Muscle layer of colon (tissue), 2 donors: ENCODE measurements at regions not wholly inside any gene's neighbourhood (a gene's known extent, or its start where the extent isn't known, plus 50 kb on each side); places are given as distances from the start of the nearest gene placed in this dataset.
"Not testable (repeated sequence)": the region's sequence is repeated elsewhere in the genome, so short reads cannot be mapped to it uniquely, and the experiment has no call there.

Experiments
- H3K27ac ChIP-seq: one replicate; pipeline ENCODE4 v1.7.0; 2013; ENCODE audit warnings: low read depth, mild to moderate bottlenecking, low read length, moderate library complexity
- H3K27me3 ChIP-seq, 2 donors: one replicate each; pipeline ENCODE4 v1.7.0; 2013; ENCODE audit warnings: low read length in 2 of 2, mild to moderate bottlenecking in 2 of 2; ENCODE audit not compliant: insufficient read depth in 2 of 2, control insufficient read depth in 1 of 2
- H3K36me3 ChIP-seq: one replicate; pipeline ENCODE4 v1.7.0; 2013; ENCODE audit warnings: mild to moderate bottlenecking, low read length; ENCODE audit not compliant: insufficient read depth
- H3K4me1 ChIP-seq: one replicate; pipeline ENCODE4 v1.7.0; 2013; ENCODE audit warnings: mild to moderate bottlenecking, low read length; ENCODE audit not compliant: insufficient read depth
- H3K4me3 ChIP-seq, 2 donors: one replicate each; pipeline ENCODE4 v1.7.0; 2013; ENCODE audit warnings: low read length in 2 of 2, low read depth in 1 of 2, mild to moderate bottlenecking in 1 of 2, moderate library complexity in 1 of 2
- H3K9ac ChIP-seq: one replicate; pipeline ENCODE4 v1.7.0; 2013; ENCODE audit warnings: low read length
- H3K9me3 ChIP-seq: one replicate; pipeline ENCODE4 v1.7.0; 2013; ENCODE audit warnings: mild to moderate bottlenecking, low read length
- donor health status: abdominal sarcoma.
- donor health status: Adenocarcinoma of cecum.

DNA sequence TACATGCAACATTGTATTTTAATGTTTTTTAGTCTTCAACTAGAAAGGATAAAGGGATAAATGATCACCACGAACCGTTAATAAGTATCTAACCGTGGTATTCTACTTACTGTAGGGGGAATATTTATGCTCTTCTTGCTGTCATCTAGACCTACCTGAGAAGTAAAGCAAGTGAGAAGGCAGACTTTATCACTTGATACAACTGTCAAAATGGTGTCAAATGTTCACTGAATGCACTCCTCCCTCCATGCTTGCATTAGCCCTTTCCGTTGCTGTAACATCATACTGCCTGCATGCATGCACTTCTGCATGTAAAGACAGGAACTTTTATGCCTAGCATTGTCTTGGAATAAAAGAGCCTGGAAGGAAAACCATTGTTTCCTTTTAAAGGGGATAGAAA lies 298.6 kb upstream of the PMFBP1 start:
- Histone ChIP-seq H3K9ac (no peak overlapping the region), H3K4me3 (no peak overlapping the region), H3K36me3 (no peaks in the 10 kb centered on the region), H3K4me1 (no peaks in the 10 kb centered on the region), H3K27me3 (no peaks in the 10 kb centered on the region), H3K9me3 (no peaks in the 10 kb centered on the region), H3K27ac (no peak overlapping the region)

DNA sequence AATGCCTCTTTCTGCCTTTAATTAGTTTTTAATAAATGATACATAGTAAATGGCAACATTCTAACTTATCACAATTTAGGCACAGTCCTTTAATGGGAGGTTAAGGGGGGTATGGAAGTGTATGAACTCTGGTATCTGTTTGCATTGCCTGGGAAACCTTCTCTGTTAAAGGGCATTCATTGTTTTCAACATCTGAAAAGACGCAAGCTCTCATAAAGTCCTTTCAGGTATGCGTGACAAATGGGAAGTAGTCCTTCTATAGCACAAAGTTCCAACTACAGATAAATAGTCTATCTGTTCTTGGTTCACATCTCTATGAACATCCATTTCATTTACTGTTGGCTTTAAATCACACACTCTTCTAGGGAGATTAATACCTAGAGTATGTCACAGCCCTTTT lies 298.0 kb upstream of the PMFBP1 start:
- H3K36me3 ChIP-seq = no peaks in the 10 kb centered on the region
- no peak overlapping the region for H3K4me3 ChIP-seq
- no peak overlapping the region for H3K27ac ChIP-seq
- H3K27me3 ChIP-seq = no peaks in the 10 kb centered on the region
- no peak overlapping the region for H3K9ac ChIP-seq
- H3K4me1 ChIP-seq = no peaks in the 10 kb centered on the region
- H3K9me3 ChIP-seq = no peaks in the 10 kb centered on the region

DNA sequence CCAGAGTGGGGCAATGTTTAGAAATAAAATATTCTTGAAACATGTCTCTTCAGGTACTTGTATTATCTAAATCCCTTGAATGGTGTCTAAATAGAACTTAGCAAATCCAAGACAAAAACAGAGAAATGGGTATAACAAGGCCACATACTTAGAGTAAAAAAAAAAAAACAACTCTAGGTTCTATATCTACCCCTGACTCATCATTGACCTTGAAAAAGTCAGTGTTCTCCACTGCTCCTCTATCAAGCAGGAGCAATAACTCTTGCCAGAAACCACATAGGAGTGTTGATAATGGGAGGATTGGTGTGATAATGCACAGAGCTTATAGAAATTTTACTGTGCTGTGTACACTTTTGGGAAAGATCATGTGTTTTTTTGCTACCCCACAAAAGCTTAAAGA lies 296.6 kb upstream of the PMFBP1 start:
- Histone ChIP-seq H3K9ac (no peak overlapping the region), H3K36me3 (no peaks in the 10 kb centered on the region), H3K4me1 (no peaks in the 10 kb centered on the region), H3K27me3 (no peaks in the 10 kb centered on the region), H3K9me3 (no peaks in the 10 kb centered on the region), H3K27ac (no peak overlapping the region), H3K4me3 (no peak overlapping the region)

DNA sequence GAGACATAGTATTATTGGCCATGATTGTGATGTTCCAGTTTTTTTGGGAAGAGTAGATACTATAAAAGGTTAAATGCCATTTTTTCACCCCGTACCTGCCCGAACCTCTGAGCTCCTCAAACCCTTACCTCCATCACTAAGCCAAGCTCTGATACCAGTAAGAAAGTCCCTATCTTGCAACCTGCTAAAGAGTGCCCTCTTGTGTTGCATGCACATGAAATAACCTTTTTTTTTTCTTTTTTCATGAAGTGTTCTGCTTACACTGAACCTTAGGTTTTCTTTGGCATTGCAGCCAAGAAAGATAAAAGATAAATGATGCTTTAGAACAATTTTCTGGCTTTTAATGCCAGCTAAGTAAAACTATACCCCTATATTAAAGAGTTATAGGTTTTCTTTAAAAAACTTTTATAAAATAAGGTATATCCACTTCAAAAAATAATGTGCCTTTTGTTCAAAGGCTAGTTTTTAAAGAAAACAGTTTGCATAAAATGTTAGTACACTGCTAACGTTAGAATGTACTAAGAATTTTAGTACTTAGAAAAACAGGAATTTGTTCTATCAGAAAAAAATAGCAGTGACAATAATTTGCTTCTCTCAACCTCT lies 295.3 kb upstream of the PMFBP1 start:
- Histone ChIP-seq H3K4me1 (no peaks in the 10 kb centered on the region), H3K9ac (no peak overlapping the region), H3K36me3 (no peaks in the 10 kb centered on the region), H3K27me3 (no peaks in the 10 kb centered on the region), H3K9me3 (no peaks in the 10 kb centered on the region), H3K27ac (no peak overlapping the region), H3K4me3 (no peak overlapping the region)

DNA sequence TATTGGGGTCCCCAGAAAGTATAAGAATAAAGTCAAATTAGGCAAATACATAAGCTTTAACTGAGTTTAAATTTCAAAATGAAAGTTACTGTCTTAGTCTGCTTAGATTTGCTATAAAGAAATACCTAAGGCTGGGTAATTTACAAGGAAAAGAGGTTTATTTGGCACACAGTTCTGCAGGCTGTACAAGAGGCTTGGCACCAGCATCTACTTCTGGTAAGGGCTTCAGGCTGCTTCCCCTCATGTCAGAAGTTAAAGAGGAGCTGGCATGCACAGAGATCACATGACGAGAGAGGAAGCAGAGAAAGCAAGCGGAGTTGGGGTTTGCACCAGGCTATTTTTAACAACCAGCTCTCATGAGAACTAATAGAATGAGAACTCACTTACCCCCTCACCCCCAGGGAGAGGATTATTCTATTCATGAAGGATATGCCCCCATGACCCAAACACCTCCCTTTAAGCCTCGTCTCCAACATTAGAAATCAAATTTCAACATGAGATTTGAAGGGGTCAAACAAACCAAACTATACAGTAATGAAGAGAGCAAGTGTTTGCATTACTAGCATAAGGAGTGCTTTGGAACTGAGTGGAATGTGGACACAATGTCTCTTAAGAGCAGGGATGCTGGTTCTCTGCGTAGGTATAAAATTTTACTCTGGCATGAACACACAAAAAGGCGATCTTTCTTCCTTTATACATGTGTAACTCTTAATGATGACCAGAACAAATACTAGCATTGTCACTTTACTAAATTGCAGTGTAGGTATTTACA lies 292.8 kb upstream of the PMFBP1 start:
- no peaks in the 10 kb centered on the region for H3K27me3 ChIP-seq
- H3K4me3 ChIP-seq = no peak overlapping the region
- no peak overlapping the region for H3K27ac ChIP-seq
- no peak overlapping the region for H3K9ac ChIP-seq
- H3K36me3 ChIP-seq = no peaks in the 10 kb centered on the region
- H3K9me3 ChIP-seq = no peaks in the 10 kb centered on the region
- no peaks in the 10 kb centered on the region for H3K4me1 ChIP-seq

DNA sequence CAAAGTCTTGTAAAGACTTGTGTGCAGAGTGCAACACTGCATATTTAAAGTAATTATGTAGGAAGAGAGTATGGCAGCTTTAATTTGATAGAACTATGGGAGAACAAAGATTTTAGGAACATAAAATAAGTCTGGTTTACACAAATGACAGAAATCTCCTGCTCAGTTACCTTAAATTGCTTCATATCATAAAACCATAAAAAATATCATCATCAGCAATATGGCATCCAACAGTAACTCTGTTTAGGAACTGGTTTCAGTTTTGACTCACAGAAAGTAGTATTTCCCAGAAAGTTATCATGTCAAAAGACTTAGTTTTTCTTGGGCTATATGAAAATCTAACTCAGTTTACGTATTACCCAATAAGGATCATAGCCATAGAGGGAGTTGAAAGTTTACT lies 292.1 kb upstream of the PMFBP1 start:
- Histone ChIP-seq H3K9me3 (no peaks in the 10 kb centered on the region), H3K27me3 (no peaks in the 10 kb centered on the region), H3K9ac (no peak overlapping the region), H3K4me1 (no peaks in the 10 kb centered on the region), H3K36me3 (no peaks in the 10 kb centered on the region), H3K27ac (no peak overlapping the region), H3K4me3 (no peak overlapping the region)

DNA sequence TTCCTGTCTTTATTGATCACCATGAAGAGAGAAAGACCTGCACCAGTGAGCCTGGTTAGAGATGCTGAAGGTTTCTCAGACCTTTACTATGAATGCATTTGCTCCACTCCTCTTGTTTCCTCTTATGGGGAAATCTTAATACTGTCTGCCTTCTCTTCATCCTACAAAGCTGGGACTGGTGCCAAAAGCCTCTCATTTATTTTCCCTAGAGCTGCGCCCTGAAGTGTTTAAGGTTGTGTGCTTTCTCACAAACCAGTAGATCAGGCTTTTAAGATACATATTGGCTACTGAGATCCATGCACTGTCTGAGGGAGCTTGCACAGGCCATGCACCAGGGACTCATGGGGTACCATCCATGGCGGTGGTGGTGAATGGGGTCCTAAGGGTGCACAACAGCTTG lies 286.1 kb upstream of the PMFBP1 start:
- Histone ChIP-seq H3K36me3 (no peaks in the 10 kb centered on the region), H3K4me1 (no peaks in the 10 kb centered on the region), H3K27ac (no peak overlapping the region), H3K27me3 (no peaks in the 10 kb centered on the region), H3K4me3 (no peak overlapping the region), H3K9ac (no peak overlapping the region), H3K9me3 (no peaks in the 10 kb centered on the region)

DNA sequence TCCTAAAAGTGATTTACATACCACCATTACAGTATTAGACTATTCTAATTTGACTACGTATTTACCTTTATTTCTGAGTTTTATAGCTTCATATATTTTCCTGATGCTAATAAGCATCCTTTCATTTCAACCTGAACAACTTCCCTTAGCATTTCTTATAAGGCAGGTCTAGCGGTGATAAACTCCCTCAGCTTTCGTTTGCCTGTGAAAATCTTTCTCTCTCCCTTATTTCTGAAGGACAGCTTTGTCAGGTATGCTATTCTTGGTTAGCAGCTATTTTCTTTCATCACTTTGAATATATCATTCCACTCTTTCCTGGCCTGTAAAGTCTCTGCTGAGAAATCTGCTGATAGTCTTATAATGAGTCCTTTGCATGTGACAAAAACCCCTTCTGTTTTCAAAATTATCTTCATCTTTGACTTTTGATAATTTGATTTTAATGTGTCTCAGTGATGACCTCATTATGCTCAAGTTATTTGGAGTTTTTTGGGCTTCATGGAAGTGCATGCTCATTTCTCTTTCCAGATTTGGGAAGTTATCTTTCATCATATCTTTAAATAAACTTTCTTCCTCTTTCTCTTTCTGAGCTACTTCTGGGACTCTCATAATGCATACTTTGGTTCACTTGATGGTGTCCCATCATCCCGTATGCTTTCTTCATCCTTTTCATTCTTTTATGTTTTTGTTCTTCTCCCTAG lies 285.4 kb upstream of the PMFBP1 start:
- Histone ChIP-seq H3K9ac (no peak overlapping the region), H3K4me1 (no peaks in the 10 kb centered on the region), H3K36me3 (no peaks in the 10 kb centered on the region), H3K4me3 (no peak overlapping the region), H3K27ac (no peak overlapping the region), H3K27me3 (no peaks in the 10 kb centered on the region), H3K9me3 (no peaks in the 10 kb centered on the region)

DNA sequence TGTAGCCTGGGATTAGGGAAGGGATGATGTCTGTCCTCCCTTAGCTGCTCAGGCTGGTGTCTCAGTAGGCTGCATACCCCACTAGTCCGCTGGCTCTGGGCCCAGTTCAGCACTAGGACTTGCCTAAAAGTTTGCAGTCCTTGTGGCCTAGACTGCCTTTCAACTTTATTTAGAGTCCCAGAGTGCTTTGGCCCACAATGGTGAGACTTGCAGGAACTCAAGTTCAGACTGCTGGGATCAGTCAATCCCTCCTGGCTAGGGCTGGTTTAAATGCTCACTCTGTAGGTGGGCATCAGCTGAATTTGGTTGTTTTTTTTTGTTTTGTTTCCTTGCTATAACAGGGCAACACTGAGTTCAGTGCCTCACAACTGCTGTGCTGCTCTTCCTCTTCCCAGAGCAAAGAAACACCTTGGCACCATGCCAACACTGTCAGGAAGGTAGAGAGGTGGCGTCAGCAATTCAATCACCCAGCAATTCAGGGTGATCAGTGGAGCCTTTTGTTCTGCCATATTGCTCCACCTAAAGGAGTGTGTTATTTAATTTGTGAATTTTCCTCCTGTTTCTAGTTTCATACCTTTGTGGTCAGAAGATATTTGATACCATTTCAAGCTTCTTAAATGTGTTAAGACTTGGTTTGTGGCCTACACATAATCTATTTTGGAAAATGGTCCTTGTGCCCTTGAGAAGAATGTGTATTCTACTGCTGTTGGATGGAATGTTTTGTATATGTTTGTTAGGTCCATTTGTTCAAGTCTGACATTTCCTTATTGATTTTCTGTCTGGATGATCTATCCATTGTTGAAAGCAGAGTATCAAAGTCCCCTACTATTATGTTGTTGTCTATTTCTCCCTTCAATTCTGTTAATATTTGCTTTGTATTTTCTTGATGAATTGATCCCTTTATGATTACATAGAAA lies 284.0 kb upstream of the PMFBP1 start:
- Histone ChIP-seq H3K27me3 (no peaks in the 10 kb centered on the region), H3K9me3 (no peaks in the 10 kb centered on the region), H3K27ac (no peak overlapping the region), H3K9ac (no peak overlapping the region), H3K4me3 (no peak overlapping the region), H3K36me3 (no peaks in the 10 kb centered on the region), H3K4me1 (no peaks in the 10 kb centered on the region)

DNA sequence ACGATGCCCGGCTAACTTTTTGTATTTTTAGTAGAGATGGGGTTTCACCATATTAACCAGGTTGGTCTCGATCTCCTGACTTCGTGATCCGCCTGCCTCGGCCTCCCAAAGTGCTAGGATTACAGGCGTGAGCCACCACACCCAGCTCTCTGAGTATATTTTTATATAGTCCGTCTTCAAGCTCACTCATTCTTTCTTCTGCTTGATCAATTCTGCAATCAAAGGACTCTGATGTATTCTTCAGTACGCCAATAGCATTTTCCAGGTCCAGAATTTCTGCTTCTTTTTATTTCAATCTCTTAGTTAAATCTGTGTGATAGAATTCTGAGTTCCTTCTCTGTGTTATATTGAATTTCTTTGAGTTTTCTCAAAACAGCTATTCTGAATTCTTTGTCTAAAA lies 281.9 kb upstream of the PMFBP1 start:
- H3K27me3 ChIP-seq, H3K27ac ChIP-seq, H3K9ac ChIP-seq: not testable (repeated sequence)

DNA sequence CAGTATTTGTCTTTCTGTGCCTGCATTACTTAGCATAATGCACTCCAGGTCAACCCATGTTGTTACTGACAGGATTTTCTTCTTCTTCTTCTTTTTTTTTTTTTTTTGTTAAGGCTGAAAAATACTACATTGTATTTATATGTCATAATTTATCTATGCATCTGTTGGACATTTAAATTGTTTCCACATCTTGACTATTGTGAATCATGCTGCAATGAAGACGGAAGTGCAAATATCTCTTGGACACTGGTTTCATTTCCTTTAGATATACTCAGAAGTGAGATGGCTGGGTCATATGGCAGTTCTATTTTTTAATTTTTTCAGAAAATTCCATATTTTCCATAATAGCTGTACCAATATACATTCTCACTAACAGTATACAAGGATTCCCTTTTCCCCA lies 272.7 kb upstream of the PMFBP1 start:
- Histone ChIP-seq H3K4me3 (no peak overlapping the region), H3K36me3 (no peaks in the 10 kb centered on the region), H3K9me3 (no peaks in the 10 kb centered on the region), H3K27ac (no peak overlapping the region), H3K27me3 (no peaks in the 10 kb centered on the region), H3K4me1 (no peaks in the 10 kb centered on the region), H3K9ac (no peak overlapping the region)

More for the DNA sequence above, 281.9 kb upstream of the PMFBP1 start:
- H3K36me3 ChIP-seq, H3K4me3 ChIP-seq, H3K4me1 ChIP-seq, H3K9me3 ChIP-seq: not testable (repeated sequence)
